ENCODE measurements at regions not wholly inside any gene's neighbourhood (a gene's known extent, or its start where the extent isn't known, plus 50 kb on each side); places are given as distances from the start of the nearest gene placed in this dataset.

DNA sequence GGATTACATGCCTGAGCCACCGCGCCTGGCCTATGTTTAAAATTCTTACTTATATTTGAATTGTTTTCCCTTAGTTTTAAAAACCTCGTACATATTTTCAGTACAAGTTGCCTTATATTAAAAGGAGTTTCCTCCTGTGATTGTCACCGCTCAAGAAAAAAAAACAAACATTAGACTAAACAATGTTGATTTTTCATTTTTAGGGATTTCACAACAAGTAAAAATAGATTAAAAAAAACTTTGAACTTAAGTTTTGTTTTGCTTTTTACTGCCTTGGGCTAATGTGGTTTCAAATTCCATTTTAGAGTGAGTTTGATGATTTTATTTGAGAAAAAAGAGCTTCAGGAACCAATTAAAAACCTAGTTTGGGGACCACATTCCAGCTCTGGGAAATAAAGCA is 1196.6 kb upstream of the CDH18 start:
- Histone ChIP-seq H3K9ac (ENCODE audit: low read length) (no peak overlapping the region), H3K27me3 (ENCODE audit: control insufficient read depth, insufficient read depth, low read length) (no peaks in the 10 kb centered on the region), H3K4me3 (ENCODE audit: low read length) (no peak overlapping the region), H3K27ac (ENCODE audit: low read depth, low read length) (no peak overlapping the region), H3K36me3 (ENCODE audit: control insufficient read depth, insufficient read depth, low read length) (no peaks in the 10 kb centered on the region), H3K4me1 (ENCODE audit: control insufficient read depth, insufficient read depth, low read length) (no peaks in the 10 kb centered on the region)

DNA sequence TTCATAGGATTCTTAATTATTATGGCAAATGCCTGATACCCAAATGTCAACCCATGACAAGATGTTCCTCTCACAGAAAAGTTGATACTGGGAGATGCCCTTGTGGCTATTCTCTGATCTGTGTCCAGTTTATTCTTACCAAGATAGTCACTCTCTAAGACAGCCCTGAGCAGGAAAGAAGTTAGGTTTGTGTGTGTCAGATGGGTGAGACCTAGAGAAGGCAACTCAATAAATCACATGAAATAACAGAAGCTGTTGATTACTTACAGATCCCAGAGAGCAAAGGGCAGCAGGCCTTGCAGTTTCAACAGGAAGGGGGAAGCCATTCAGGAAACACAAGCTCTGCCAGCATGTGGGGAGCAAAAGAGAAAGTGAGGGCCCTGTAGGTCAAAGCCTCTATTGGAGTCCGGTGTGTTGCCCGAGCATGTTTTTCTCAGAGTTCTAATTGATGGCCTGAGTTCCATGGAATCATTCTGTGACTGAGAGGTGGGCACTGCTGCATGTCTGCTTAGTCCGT is 1193.7 kb upstream of the CDH18 start:
- H3K9ac ChIP-seq (ENCODE audit: low read length): no peak overlapping the region
- H3K4me3 ChIP-seq (ENCODE audit: low read length): no peak overlapping the region
- no peak overlapping the region for H3K27ac ChIP-seq (ENCODE audit: low read depth, low read length)
- no peaks in the 10 kb centered on the region for H3K4me1 ChIP-seq (ENCODE audit: control insufficient read depth, insufficient read depth, low read length)
- no peaks in the 10 kb centered on the region for H3K27me3 ChIP-seq (ENCODE audit: control insufficient read depth, insufficient read depth, low read length)
- no peaks in the 10 kb centered on the region for H3K36me3 ChIP-seq (ENCODE audit: control insufficient read depth, insufficient read depth, low read length)

DNA sequence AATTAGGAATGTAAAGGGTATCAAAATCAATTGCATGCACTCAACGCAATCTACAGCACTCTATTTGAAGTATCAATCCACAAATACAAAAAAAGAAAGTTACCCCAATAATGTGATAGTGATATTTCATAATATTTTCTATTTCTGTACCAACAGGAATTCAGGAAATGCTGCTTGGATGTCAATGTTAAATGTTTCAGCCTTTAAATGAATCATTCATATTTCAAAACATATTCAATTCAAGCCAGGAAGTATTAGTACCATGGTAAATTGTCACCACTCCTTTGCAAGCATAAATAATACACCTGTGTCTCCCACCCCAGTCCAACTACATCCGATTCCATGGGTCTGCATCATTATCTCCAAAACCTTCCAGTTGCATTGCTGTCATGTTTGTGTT is 1185.5 kb upstream of the CDH18 start:
- H3K9ac ChIP-seq (ENCODE audit: low read length): no peak overlapping the region
- no peaks in the 10 kb centered on the region for H3K4me1 ChIP-seq (ENCODE audit: control insufficient read depth, insufficient read depth, low read length)
- H3K36me3 ChIP-seq (ENCODE audit: control insufficient read depth, insufficient read depth, low read length): no peaks in the 10 kb centered on the region
- no peaks in the 10 kb centered on the region for H3K27me3 ChIP-seq (ENCODE audit: control insufficient read depth, insufficient read depth, low read length)
- H3K4me3 ChIP-seq (ENCODE audit: low read length): no peak overlapping the region
- H3K27ac ChIP-seq (ENCODE audit: low read depth, low read length): no peak overlapping the region

DNA sequence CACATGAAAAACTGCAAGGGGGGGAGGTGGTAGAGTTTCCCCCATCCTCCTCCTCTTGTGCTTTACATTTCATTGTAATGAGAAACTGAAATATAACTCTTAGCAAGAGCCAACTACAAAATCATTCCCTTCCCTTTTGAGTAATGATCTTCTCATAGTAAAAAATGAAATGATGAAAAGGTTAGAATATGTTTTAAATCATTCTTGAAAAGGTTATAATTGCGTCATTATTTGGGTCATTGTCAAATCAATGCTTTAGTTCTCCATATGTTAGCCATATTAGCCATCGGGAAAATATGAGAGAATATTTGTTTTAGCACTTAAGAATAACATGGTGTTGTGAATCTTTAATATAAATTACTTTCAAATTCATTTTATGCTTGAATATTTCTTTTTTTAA is 1185.0 kb upstream of the CDH18 start:
- H3K4me1 ChIP-seq (ENCODE audit: control insufficient read depth, insufficient read depth, low read length): no peaks in the 10 kb centered on the region

DNA sequence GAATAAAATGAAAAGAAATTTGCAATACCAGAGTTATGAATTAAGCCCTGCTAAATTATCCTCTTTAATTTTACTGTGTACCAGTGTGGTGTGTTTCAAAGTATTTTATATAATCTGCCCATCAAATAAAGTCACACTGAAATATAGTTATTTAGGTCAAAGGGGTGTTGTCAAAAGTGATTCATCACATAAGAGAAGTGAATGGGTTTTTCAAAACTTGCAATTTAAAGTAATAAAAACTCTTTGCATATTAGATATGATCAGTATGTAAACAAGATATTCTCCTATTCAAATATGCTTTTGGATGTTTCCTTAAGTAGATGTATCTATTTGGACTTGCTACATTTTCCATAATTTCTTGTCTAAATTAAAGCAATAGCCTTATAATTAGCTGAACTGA is 1183.0 kb upstream of the CDH18 start:
- H3K27me3 ChIP-seq (ENCODE audit: control insufficient read depth, insufficient read depth, low read length): no peaks in the 10 kb centered on the region
- no peak overlapping the region for H3K4me3 ChIP-seq (ENCODE audit: low read length)
- no peaks in the 10 kb centered on the region for H3K4me1 ChIP-seq (ENCODE audit: control insufficient read depth, insufficient read depth, low read length)
- H3K9ac ChIP-seq (ENCODE audit: low read length): no peak overlapping the region
- no peaks in the 10 kb centered on the region for H3K36me3 ChIP-seq (ENCODE audit: control insufficient read depth, insufficient read depth, low read length)
- no peak overlapping the region for H3K27ac ChIP-seq (ENCODE audit: low read depth, low read length)

More for the DNA sequence above, 1185.0 kb upstream of the CDH18 start:
- H3K27ac ChIP-seq (ENCODE audit: low read depth, low read length): no peak overlapping the region
- H3K36me3 ChIP-seq (ENCODE audit: control insufficient read depth, insufficient read depth, low read length): no peaks in the 10 kb centered on the region
- H3K27me3 ChIP-seq (ENCODE audit: control insufficient read depth, insufficient read depth, low read length): no peaks in the 10 kb centered on the region
- no peak overlapping the region for H3K4me3 ChIP-seq (ENCODE audit: low read length)
- H3K9ac ChIP-seq (ENCODE audit: low read length): no peak overlapping the region

DNA sequence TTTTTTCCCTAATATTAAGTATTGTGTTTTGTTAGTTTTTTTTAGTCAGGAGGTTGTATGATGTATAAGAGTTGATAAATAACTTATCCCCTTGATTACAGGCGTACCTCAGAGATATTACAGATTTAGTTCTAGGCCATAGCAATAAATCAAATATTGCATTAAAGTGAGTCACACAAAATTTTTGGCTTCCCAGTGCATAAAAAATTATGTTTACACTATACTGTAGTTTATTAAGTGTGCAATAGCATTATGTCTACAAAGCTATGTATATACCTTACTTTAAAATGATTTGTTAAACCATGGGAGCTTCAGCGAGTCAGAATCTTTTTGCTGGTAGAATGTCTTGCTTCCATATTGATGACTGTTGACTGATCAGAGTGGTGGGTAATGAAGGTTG is 1180.6 kb upstream of the CDH18 start:
- Histone ChIP-seq H3K9ac (ENCODE audit: low read length) (no peak overlapping the region), H3K4me3 (ENCODE audit: low read length) (no peak overlapping the region), H3K27ac (ENCODE audit: low read depth, low read length) (no peak overlapping the region), H3K36me3 (ENCODE audit: control insufficient read depth, insufficient read depth, low read length) (no peaks in the 10 kb centered on the region), H3K27me3 (ENCODE audit: control insufficient read depth, insufficient read depth, low read length) (no peaks in the 10 kb centered on the region), H3K4me1 (ENCODE audit: control insufficient read depth, insufficient read depth, low read length) (no peaks in the 10 kb centered on the region)

DNA sequence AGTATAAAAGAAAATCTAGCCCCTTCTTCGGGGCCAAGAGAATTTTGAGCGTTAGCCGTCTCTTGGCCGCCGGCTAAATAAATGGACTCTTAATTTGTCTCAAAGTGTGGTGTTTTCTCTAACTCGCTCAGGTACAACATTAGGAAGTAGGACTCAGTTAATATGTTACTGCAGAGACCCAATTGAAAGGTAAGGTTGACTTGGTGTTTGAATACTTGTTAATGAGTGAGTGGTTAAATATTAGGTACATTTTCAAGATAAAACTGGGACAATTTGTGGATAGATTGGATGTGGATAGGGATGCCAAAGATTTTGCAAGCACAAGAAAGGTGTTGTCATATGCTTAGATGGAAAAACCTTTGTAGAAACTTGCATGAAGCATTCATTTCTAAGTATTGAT is 1177.3 kb upstream of the CDH18 start:
- H3K4me1 ChIP-seq (ENCODE audit: control insufficient read depth, insufficient read depth, low read length): no peaks in the 10 kb centered on the region
- no peak overlapping the region for H3K4me3 ChIP-seq (ENCODE audit: low read length)
- no peaks in the 10 kb centered on the region for H3K36me3 ChIP-seq (ENCODE audit: control insufficient read depth, insufficient read depth, low read length)
- no peak overlapping the region for H3K27ac ChIP-seq (ENCODE audit: low read depth, low read length)
- H3K27me3 ChIP-seq (ENCODE audit: control insufficient read depth, insufficient read depth, low read length): no peaks in the 10 kb centered on the region
- no peak overlapping the region for H3K9ac ChIP-seq (ENCODE audit: low read length)

DNA sequence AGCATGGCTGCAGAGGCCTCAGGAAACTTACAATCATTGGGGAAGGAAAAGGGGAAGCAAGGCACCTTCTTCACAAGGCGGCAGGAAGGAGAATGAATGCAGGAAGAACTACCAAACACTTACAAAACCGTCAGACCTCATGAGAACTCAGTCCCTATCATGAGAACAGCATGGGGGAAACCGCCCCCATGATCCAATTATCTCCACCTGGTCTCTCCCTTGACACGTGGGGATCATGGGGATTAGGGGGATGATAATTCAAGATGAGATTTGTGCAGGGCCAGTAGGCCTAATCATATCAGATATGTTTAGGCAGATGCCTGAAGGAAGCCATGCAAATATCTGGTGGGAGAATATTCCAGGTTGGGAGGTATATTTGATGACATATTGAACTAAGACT is 1176.4 kb upstream of the CDH18 start:
- no peak overlapping the region for H3K4me3 ChIP-seq (ENCODE audit: low read length)
- no peaks in the 10 kb centered on the region for H3K36me3 ChIP-seq (ENCODE audit: control insufficient read depth, insufficient read depth, low read length)
- no peaks in the 10 kb centered on the region for H3K27me3 ChIP-seq (ENCODE audit: control insufficient read depth, insufficient read depth, low read length)
- no peaks in the 10 kb centered on the region for H3K4me1 ChIP-seq (ENCODE audit: control insufficient read depth, insufficient read depth, low read length)
- no peak overlapping the region for H3K9ac ChIP-seq (ENCODE audit: low read length)
- no peak overlapping the region for H3K27ac ChIP-seq (ENCODE audit: low read depth, low read length)

DNA sequence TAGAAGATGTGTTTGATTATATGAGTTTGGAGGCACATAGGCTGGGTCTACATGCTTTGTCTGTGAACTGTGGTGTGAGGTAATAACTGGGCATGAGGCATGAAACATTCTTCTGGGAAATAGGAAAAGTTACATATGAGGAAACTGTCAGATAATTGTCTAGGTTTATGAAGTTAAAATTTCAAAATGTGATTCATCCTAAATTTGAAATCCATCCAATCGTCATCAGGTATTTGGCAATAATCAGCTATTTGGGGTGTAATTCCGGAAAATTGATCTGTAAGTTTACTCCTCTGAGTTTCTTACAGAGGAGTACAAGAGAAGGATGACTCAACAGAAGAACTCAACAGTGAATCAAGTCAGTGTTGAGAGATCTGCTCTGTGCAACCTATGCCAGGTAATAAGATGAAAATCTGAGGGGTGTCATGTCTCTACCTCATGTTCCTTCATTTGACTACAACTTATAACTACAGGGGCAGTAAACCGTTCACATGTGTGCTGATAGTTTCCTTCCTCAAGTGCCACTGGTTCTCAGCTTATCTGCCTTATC is 1171.6 kb upstream of the CDH18 start:
- Histone ChIP-seq H3K9ac (ENCODE audit: low read length) (no peak overlapping the region), H3K27ac (ENCODE audit: low read depth, low read length) (no peak overlapping the region), H3K4me3 (ENCODE audit: low read length) (no peak overlapping the region), H3K27me3 (ENCODE audit: control insufficient read depth, insufficient read depth, low read length) (no peaks in the 10 kb centered on the region), H3K4me1 (ENCODE audit: control insufficient read depth, insufficient read depth, low read length) (no peaks in the 10 kb centered on the region), H3K36me3 (ENCODE audit: control insufficient read depth, insufficient read depth, low read length) (no peaks in the 10 kb centered on the region)

DNA sequence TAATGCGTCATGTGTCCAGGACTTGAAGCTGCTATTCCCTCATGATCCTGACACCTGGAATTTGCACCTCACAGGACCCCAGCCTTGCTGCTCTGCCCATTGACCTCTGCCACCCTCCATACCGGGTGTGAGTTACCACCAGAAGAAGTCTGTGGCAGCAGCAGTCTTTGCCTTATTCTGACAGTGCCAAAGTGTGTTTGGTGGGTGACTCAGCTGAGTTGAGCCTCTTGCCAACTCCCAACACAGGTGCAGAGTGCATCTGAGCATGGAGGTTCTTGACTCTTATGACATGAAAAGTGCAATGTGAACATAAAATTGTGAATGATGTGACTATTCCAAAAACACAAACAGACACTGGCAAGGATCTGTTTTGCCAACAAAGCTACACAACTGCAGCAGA is 1166.5 kb upstream of the CDH18 start:
- H3K36me3 ChIP-seq (ENCODE audit: control insufficient read depth, insufficient read depth, low read length): no peaks in the 10 kb centered on the region
- H3K9ac ChIP-seq (ENCODE audit: low read length): no peak overlapping the region
- H3K27me3 ChIP-seq (ENCODE audit: control insufficient read depth, insufficient read depth, low read length): no peaks in the 10 kb centered on the region
- H3K4me3 ChIP-seq (ENCODE audit: low read length): no peak overlapping the region
- no peaks in the 10 kb centered on the region for H3K4me1 ChIP-seq (ENCODE audit: control insufficient read depth, insufficient read depth, low read length)
- H3K27ac ChIP-seq (ENCODE audit: low read depth, low read length): no peak overlapping the region

DNA sequence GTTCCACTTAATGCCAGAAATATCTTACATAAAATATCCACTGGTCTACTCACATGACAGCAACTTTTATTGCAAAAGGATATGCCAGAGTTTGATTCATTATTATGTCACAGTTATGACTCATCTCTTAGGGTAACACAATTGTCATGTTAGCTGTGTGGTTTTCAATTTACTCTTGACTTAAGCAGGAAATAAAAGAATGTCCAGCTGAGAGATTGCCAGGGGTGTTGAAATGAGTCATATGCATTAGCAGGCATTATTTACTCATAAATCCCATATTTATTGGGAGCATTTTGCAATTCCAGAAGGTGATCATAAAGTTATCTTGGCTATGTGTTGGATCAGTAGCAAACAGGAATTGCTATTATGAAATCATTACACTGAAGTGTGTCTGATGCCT is 1164.6 kb upstream of the CDH18 start:
- Histone ChIP-seq H3K27ac (ENCODE audit: low read depth, low read length) (no peak overlapping the region), H3K36me3 (ENCODE audit: control insufficient read depth, insufficient read depth, low read length) (no peaks in the 10 kb centered on the region)

DNA sequence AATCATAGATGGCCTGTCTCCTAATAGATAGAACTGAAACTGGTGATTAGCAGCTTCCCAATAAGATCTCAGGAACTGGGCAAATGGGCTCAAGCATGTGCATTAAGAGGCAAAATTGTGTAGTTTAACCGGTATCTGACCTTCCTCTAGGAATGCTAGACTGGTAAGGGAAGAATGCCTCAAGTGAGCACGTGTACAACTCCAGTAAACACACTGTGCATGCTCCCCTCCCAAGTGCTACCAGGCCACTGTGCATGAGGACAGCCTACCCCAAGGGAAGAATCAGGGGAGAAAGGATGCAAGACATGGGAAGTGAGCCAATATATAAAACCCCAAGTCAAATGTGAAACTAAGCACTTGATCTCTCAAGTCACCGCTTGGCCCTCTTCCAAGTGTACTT is 1157.4 kb upstream of the CDH18 start:
- H3K27ac ChIP-seq (ENCODE audit: low read depth, low read length): no peak overlapping the region

More for the DNA sequence above, 1164.6 kb upstream of the CDH18 start:
- H3K4me1 ChIP-seq (ENCODE audit: control insufficient read depth, insufficient read depth, low read length): no peaks in the 10 kb centered on the region
- H3K27me3 ChIP-seq (ENCODE audit: control insufficient read depth, insufficient read depth, low read length): no peaks in the 10 kb centered on the region
- H3K9ac ChIP-seq (ENCODE audit: low read length): no peak overlapping the region
- no peak overlapping the region for H3K4me3 ChIP-seq (ENCODE audit: low read length)

DNA sequence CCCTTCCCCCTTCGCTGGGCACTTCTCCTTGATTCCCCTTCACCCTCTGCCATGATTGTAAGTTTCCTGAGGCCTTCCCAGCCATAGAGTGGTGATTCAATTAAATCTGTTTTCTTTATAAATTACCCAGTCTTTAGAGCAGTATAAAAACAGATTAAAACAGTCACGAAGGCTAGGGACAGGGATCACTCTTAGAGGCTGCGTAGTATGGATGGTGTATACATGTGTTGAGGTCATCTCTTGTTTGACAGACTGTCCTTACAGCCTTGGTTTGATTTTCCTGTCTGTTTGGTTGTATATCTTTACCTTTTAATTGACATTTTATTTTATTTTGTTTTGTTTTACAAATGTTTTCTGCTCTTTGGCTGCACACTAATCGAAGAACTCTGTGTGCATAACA is 1155.7 kb upstream of the CDH18 start:
- no peak overlapping the region for H3K4me3 ChIP-seq (ENCODE audit: low read length)
- H3K4me1 ChIP-seq (ENCODE audit: control insufficient read depth, insufficient read depth, low read length): no peaks in the 10 kb centered on the region
- no peak overlapping the region for H3K27ac ChIP-seq (ENCODE audit: low read depth, low read length)
- no peaks in the 10 kb centered on the region for H3K27me3 ChIP-seq (ENCODE audit: control insufficient read depth, insufficient read depth, low read length)
- H3K36me3 ChIP-seq (ENCODE audit: control insufficient read depth, insufficient read depth, low read length): no peaks in the 10 kb centered on the region
- no peak overlapping the region for H3K9ac ChIP-seq (ENCODE audit: low read length)

More for the DNA sequence above, 1157.4 kb upstream of the CDH18 start:
- Histone ChIP-seq H3K4me3 (ENCODE audit: low read length) (no peak overlapping the region), H3K9ac (ENCODE audit: low read length) (no peak overlapping the region), H3K4me1 (ENCODE audit: control insufficient read depth, insufficient read depth, low read length) (no peaks in the 10 kb centered on the region), H3K36me3 (ENCODE audit: control insufficient read depth, insufficient read depth, low read length) (no peaks in the 10 kb centered on the region), H3K27me3 (ENCODE audit: control insufficient read depth, insufficient read depth, low read length) (no peaks in the 10 kb centered on the region)

Measured in rectal smooth muscle tissue (tissue), 1 donor.